Activated T-helper 2 cell treated with anti-CD3 and anti-CD28 coated beads, Interferon-gamma antibody, Interleukin-2, Interleukin-4, amounts not matched to agents 10 μg/mL and 5 μg/mL and 100 μg/mL, durations not matched to agents 14 hours and 24 hours and 36 hours (primary cell): ENCODE measurements at regions not wholly inside any gene's neighbourhood (a gene's known extent, or its start where the extent isn't known, plus 50 kb on each side); places are given as distances from the start of the nearest gene placed in this dataset.
"Not testable (repeated sequence)": the region's sequence is repeated elsewhere in the genome, so short reads cannot be mapped to it uniquely, and the experiment has no call there.

ENCODE experiments used
- DNase-seq: peaks from one replicate; pipeline ENCODE4 v3.0.0; 2021; ENCODE audit warnings: low spot score
- H3K27ac Mint-ChIP-seq: one replicate; pipeline ENCODE4 v1.8.0; 2021; ENCODE audit warnings: mixed read lengths
- H3K27me3 Mint-ChIP-seq: one replicate; pipeline ENCODE4 v1.8.0; 2021; ENCODE audit warnings: low read depth, mixed read lengths
- H3K36me3 Mint-ChIP-seq: one replicate; pipeline ENCODE4 v1.8.0; 2021; ENCODE audit warnings: low read depth, mixed read lengths
- H3K4me1 Mint-ChIP-seq: one replicate; pipeline ENCODE4 v1.8.0; 2021; ENCODE audit warnings: low read depth, mixed read lengths
- H3K4me3 Mint-ChIP-seq: one replicate; pipeline ENCODE4 v1.8.0; 2021; ENCODE audit warnings: low read depth, mild to moderate bottlenecking, moderate library complexity, mixed read lengths
- H3K9me3 Mint-ChIP-seq: one replicate; pipeline ENCODE4 v1.8.0; 2021; ENCODE audit warnings: mixed read lengths
- intact Hi-C: fragments of 100-400 bp; cut with micrococcal nuclease; formaldehyde crosslinking; loops from one replicate; pipeline ENCODE4 v1.15.1; 2023

DNA sequence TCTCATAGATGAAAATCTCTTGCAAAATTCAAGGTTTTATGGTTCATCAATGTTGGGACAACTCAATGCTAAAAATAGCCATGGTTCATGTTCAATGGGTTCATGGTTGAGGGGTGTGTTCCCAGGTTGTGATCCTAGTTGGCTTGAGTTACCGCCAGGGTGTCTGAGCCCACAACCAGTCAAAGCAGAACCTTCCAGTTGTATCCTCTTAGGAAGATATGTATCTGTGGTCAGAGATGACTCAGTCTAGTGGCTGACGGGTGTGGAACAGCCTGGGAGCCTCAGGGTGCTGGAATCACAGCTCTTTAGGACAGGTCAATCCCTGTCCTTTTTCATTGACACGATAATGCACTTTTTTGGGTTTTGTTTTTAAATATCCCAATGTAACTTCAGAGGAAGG is 192.3 kb upstream of the NR3C2 start:
- Mint-ChIP-seq H3K27me3 (no peaks in the 10 kb centered on the region), H3K4me1 (no peaks in the 10 kb centered on the region), H3K36me3 (no peaks in the 10 kb centered on the region), H3K9me3 (peaks cover 21% of the 10 kb centered on the region), H3K27ac (no peak overlapping the region), H3K4me3 (no peak overlapping the region)
- DNase-seq = no peak
- intact Hi-C loops = no loop called here

DNA sequence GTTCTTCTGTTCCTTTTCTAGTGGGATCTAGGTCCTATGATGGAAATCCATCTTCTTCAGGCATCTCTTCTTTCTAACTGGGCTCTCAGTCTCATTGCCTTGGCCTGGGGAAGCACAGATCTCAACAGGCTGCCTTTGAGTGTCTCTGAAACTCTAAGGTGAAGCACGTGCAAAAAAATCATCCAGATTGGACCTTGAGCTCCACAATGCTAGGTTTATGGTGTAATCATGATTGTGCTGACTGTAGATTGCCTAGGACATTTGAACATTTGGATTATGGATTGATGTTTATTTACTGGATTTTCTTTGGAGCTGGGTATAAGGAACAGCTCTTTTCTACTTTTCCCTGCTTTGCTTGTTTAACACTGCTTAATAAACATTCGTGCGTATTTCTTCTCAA is 191.5 kb upstream of the NR3C2 start:
- Mint-ChIP-seq H3K4me1 (no peaks in the 10 kb centered on the region), H3K27me3 (no peaks in the 10 kb centered on the region), H3K27ac (no peak overlapping the region), H3K9me3 (peaks cover 17% of the 10 kb centered on the region), H3K4me3 (no peak overlapping the region), H3K36me3 (no peaks in the 10 kb centered on the region)
- intact Hi-C loops = no loop called here
- DNase-seq = no peak

DNA sequence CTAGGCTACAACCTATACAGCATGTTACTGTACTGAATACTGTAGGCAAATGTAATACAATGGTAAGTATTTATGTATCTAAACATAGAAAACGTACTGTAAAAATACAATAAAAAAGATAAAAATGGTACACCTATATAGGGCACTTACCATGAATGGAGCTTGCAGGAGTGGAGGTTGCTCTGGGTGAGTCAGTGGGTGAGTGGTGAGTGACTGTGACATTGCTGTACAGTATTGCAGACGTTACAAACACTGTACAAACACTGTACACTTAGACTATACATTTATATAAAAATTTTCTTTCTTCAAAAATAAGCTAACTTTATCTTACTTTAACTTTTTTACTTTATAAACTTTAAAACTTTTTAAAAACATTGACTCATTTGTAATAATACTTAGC is 190.3 kb upstream of the NR3C2 start:
- Mint-ChIP-seq H3K36me3 (no peaks in the 10 kb centered on the region), H3K4me1 (no peaks in the 10 kb centered on the region), H3K27ac (no peak overlapping the region), H3K9me3 (peaks cover 10% of the 10 kb centered on the region), H3K27me3 (no peaks in the 10 kb centered on the region), H3K4me3 (no peak overlapping the region)
- DNase-seq = no peak
- intact Hi-C loops = no loop called here

DNA sequence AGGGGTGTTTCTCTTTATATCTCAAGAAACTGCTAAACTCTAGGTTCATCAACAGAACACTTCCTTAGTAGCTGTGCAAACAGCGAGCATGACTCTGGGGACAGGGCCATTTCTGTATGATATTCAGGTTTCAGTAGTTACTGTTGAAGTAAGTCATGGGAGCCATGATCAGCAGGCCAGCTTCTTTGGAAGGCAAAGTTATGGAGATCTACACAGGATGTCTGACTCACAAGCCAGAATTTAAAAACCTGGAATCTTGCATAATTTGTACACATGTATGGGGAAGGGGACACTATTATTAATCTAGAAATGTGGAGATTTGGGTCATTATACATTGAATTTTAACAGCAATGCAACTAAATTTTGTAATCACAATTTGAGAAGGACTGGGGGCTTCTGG is 187.8 kb upstream of the NR3C2 start:
- intact Hi-C loops = no loop called here
- no peak overlapping the region for H3K27ac Mint-ChIP-seq
- H3K9me3 Mint-ChIP-seq = no peaks in the 10 kb centered on the region
- H3K4me3 Mint-ChIP-seq = no peak overlapping the region
- no peaks in the 10 kb centered on the region for H3K4me1 Mint-ChIP-seq
- DNase-seq = no peak
- no peaks in the 10 kb centered on the region for H3K36me3 Mint-ChIP-seq
- H3K27me3 Mint-ChIP-seq = no peaks in the 10 kb centered on the region

DNA sequence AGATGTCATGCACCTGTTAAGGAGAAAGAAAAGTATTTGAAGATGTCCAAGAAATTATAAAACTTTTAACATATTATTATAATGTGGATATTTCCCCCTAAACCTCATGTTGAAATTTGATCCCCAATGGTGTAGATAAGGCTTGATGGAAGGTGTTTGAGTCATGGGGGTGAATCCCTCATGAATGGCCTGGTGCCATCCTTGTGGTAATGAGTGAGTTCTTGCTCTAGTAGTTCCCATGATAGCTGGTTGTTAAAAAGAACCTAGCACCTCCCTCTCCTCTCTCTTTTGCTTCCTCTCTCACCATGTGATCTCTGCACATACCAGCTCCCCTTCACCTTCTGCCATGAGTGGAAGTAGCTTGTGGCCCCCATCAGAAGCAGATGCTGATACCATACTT is 176.6 kb upstream of the NR3C2 start:
- no peak for DNase-seq
- Mint-ChIP-seq H3K27me3 (no peaks in the 10 kb centered on the region), H3K4me3 (no peak overlapping the region), H3K4me1 (no peaks in the 10 kb centered on the region), H3K9me3 (peaks cover 9% of the 10 kb centered on the region), H3K36me3 (no peaks in the 10 kb centered on the region), H3K27ac (no peak overlapping the region)
- intact Hi-C loops = no loop called here

DNA sequence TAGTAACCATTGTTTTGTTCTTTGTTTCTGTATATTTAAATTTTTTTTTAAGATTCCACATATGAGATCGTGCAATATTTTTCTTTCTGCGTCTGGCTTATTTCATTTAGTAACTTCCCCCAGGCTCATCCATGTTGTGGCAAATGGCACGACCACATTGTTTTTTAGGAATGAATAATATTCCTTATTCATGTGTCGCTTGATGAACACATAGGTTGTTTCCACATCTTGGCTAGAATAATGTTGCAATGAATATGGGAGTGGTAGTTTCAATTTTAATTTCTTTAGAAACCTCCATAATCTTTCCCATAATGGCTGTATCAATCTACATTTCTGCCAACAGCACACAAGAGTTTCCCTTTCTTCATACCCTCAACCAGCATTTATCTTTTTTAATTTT is 166.8 kb upstream of the NR3C2 start:
- Mint-ChIP-seq H3K4me1 (no peaks in the 10 kb centered on the region), H3K9me3 (no peaks in the 10 kb centered on the region), H3K27me3 (no peaks in the 10 kb centered on the region), H3K4me3 (no peak overlapping the region), H3K27ac (no peak overlapping the region), H3K36me3 (no peaks in the 10 kb centered on the region)
- DNase-seq = no peak
- intact Hi-C loops = no loop called here

DNA sequence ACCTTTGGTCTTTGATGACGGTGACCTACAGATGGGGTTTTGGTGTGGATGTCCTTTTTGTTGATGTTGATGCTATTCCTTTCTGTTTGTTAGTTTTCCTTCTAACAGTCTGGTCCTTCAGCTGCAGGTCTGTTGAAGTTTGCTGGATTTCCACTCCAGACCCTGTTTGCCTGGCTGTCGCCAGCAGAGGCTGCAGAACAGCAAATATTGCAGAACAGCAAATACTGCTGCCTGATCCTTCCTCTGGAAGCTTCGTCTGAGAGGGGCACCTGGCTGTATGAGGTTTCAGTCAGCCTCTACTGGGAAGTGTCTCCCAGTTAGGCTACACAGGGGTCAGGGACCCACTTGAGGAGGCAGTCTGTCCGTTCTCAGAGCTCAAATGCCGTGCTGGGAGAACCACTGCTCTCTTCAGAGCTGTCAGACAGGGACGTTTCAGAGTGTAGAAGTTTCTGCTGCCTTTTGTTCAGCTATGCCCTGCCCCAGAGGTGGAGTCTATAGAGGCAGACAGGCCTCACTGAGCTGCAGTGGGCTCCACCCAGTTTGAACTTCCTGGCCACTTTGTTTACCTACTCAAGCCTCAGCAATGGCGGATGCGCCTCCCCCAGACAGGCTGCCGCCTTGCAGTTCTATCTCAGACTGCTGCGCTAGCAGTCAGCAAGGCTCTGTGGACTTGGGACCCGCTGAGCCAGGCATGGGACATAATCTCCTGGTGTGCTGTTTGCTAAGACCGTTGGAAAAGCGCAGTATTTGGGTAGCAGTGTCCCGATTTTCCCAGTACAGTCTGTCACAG is 156.4 kb upstream of the NR3C2 start:
- H3K4me3 Mint-ChIP-seq, H3K27me3 Mint-ChIP-seq, H3K4me1 Mint-ChIP-seq, DNase-seq, H3K27ac Mint-ChIP-seq, intact Hi-C loops, H3K36me3 Mint-ChIP-seq: not testable (repeated sequence)
- H3K9me3 Mint-ChIP-seq = peaks cover 20% of the 10 kb centered on the region

DNA sequence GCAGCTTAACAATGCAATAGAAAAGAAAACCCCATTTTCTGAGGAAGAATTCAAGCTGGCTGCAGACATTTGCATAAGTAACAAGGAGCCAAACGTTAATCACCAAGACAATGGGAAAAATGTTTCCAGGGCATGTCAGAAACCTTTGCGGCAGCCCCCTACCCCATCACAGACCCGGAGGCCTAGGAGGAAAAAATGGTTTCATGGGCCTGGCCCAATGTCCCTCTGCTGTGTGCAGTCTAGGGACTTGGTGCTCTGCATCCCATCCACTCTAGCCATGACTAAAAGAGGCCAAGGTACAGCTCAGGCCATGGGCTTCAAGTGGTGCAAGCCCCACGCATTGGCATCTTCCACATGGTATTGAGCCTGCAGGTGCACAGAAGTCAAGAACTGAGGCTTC is 147.0 kb upstream of the NR3C2 start:
- no peak for DNase-seq
- no peak overlapping the region for H3K4me3 Mint-ChIP-seq

DNA sequence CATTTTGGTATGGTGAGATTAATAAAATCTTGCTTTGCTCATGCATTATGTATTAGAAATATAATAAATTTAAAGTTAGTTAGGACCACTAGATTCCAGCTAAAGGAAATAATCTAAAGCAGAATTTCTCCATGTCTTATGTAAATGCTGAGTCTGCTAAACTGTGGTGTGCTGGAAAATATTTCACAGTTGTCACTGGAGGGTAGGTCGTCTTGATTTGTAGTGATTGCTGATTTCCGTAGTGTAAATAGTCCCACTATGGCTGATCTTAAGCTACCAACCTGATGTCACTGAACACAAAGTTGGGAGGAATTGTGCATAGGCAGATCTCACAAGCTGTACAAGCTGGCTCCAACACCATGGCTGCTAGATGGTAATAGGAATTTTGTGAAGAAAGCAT is 133.4 kb upstream of the NR3C2 start:
- no peaks in the 10 kb centered on the region for H3K4me1 Mint-ChIP-seq
- H3K36me3 Mint-ChIP-seq = no peaks in the 10 kb centered on the region
- H3K4me3 Mint-ChIP-seq = no peak overlapping the region
- H3K27me3 Mint-ChIP-seq = no peaks in the 10 kb centered on the region
- DNase-seq = no peak
- H3K27ac Mint-ChIP-seq = no peak overlapping the region
- no peaks in the 10 kb centered on the region for H3K9me3 Mint-ChIP-seq
- intact Hi-C loops = no loop called here

More for the DNA sequence above, 147.0 kb upstream of the NR3C2 start:
- Mint-ChIP-seq H3K9me3 (peaks cover 38% of the 10 kb centered on the region), H3K27me3 (no peaks in the 10 kb centered on the region), H3K4me1 (no peaks in the 10 kb centered on the region), H3K27ac (no peak overlapping the region), H3K36me3 (no peaks in the 10 kb centered on the region)
- intact Hi-C loops = no loop called here

DNA sequence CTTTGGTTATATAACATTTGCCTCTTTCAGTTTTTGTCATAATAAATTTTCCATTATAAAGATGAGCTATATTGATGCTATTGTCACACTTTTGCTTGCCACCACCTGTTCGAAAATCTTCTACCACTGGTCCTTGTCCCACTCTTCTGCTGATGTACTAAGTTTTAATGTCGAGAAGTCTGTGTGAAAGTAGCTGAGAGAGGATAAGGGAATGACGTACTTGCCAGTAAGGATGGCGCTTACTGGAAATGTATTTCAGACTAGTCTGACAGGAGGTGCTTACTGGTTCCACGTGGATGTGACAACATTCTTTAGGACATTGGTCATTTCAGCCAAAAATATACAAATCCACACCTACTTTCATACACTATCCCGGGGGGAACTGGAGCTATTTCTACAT is 132.7 kb upstream of the NR3C2 start:
- intact Hi-C loops = no loop called here
- no peak for DNase-seq
- Mint-ChIP-seq H3K27me3 (no peaks in the 10 kb centered on the region), H3K4me3 (no peak overlapping the region), H3K36me3 (no peaks in the 10 kb centered on the region), H3K4me1 (no peaks in the 10 kb centered on the region), H3K27ac (no peak overlapping the region), H3K9me3 (peaks cover 2% of the 10 kb centered on the region)

DNA sequence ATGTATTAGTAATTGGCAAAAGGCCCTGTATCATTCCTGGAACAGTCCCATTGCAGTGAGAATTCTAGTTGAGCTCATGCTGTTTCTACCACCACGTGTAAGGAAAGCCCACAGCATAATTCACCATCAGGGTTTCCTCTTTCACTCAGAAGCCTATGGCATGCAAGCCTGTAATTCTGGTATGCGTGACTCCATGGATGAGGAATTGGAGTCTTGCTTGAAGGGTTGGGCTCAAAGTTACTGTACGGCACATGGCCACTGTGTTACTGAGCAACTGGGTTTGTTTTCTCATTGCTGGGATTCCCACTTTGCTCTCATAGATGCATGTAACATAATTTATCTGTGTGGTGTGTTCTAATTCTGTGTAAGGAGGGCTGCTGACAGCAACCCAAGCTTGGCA is 132.3 kb upstream of the NR3C2 start:
- Mint-ChIP-seq H3K4me1 (no peaks in the 10 kb centered on the region), H3K36me3 (no peaks in the 10 kb centered on the region), H3K27ac (no peak overlapping the region), H3K9me3 (peaks cover 6% of the 10 kb centered on the region), H3K4me3 (no peak overlapping the region), H3K27me3 (no peaks in the 10 kb centered on the region)
- no peak for DNase-seq
- intact Hi-C loops = no loop called here

DNA sequence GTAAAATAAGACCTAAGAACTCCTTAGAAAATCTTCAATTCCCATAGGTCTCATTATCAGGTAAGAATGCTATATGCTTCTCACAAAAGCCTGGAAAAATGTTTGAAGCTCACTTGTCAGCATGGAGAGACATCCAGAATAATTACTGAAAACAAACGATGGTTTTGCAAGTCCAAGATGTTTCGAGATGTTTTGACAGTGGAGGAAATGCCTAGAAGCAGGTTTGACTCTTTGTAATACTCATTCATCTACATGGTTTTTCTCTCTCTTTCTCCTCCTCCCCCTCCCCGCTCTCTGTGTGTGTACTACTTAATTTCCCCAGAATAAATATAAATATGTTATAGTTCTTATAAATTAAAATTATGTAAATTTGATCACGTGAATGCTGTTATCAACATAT is 131.9 kb upstream of the NR3C2 start:
- Mint-ChIP-seq H3K4me3 (no peak overlapping the region), H3K27ac (no peak overlapping the region), H3K27me3 (no peaks in the 10 kb centered on the region), H3K4me1 (no peaks in the 10 kb centered on the region), H3K9me3 (peaks cover 8% of the 10 kb centered on the region), H3K36me3 (no peaks in the 10 kb centered on the region)
- DNase-seq = no peak
- intact Hi-C loops = no loop called here

DNA sequence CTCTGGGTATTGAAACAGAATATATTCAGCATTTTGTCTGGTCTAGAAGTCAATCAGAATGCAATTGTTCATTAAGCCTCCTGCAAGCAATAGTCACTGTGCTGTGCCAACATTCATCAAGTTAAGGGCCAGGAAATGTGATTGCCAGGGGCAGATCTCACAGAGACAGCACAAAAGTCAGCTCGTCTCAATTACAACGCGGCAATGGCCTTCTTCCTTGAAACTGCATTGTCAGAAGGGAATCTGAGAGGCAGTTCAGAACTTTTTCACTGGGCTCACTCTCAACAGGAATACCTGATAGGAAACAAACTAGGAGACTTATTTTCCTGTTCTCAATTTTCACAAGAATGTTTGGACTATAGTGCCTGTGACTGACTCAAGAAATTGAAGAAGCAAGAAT is 131.1 kb upstream of the NR3C2 start:
- H3K9me3 Mint-ChIP-seq = peaks cover 13% of the 10 kb centered on the region
- intact Hi-C loops = no loop called here
- no peak for DNase-seq
- H3K4me1 Mint-ChIP-seq = no peaks in the 10 kb centered on the region
- H3K27ac Mint-ChIP-seq = no peak overlapping the region
- H3K27me3 Mint-ChIP-seq = no peaks in the 10 kb centered on the region
- H3K36me3 Mint-ChIP-seq = no peaks in the 10 kb centered on the region
- H3K4me3 Mint-ChIP-seq = no peak overlapping the region

DNA sequence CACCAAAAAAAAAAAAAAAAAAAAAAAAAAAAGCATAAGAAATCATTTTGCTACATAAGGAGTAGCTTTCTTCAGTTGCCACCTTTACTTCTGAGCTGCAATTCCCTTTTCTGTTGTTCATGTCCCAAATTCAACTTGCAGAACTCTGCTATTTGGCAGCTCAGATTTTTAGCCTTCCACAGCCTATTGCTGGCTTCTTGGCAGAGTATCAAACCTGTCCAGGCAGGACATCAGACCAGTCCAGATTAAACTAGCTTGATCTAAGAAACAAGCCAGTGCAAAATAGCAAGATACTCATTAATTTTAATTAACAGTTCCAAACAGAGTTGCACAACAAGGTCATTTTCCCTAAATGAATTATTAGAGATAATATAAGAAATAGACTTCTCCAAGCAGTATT is 123.6 kb upstream of the NR3C2 start:
- intact Hi-C loops = no loop called here
- Mint-ChIP-seq H3K27me3 (no peaks in the 10 kb centered on the region), H3K4me1 (no peaks in the 10 kb centered on the region), H3K36me3 (no peaks in the 10 kb centered on the region), H3K9me3 (peaks cover 17% of the 10 kb centered on the region), H3K4me3 (no peak overlapping the region), H3K27ac (no peak overlapping the region)
- DNase-seq = no peak
